Stimulated activated CD4-positive, alpha-beta T cell treated with anti-CD3 and anti-CD28 coated beads, TNF-alpha, amount 100 ng/mL, for 4 hours (primary cell): ENCODE measurements at regions not wholly inside any gene's neighbourhood (a gene's known extent, or its start where the extent isn't known, plus 50 kb on each side); places are given as distances from the start of the nearest gene placed in this dataset.
"Not testable (repeated sequence)": the region's sequence is repeated elsewhere in the genome, so short reads cannot be mapped to it uniquely, and the experiment has no call there.

Source experiments
- DNase-seq, 3 experiments: peaks; one replicate each; pipeline ENCODE4 v3.0.0-alpha.2; 2020; ENCODE audit warnings: low read depth in 3 of 3

DNA sequence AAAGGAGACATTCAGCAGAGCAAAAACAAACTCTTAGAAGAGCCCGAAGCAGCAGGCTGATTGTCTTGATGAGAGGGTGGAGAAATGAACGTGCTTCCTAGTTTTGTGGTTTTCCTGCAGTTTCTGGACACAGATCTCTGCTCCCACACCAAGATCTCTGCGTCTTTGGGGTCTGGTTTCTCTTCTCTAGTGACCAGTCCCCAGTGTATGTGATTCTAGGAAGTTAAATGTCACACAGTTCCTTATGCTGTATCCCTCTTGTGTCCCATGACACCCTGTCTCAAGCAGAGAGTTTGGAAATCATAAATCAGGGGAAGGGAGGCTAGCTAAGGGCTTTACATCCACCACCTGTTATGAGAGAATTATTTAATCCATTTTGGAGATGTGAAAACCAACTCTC, 55.4 kb upstream of the KLF14 start:
- DNase-seq = no peak

GRCh38 chr7:130791746-130792145, 57.7 kb upstream of the KLF14 start:
- no peak for DNase-seq

DNA sequence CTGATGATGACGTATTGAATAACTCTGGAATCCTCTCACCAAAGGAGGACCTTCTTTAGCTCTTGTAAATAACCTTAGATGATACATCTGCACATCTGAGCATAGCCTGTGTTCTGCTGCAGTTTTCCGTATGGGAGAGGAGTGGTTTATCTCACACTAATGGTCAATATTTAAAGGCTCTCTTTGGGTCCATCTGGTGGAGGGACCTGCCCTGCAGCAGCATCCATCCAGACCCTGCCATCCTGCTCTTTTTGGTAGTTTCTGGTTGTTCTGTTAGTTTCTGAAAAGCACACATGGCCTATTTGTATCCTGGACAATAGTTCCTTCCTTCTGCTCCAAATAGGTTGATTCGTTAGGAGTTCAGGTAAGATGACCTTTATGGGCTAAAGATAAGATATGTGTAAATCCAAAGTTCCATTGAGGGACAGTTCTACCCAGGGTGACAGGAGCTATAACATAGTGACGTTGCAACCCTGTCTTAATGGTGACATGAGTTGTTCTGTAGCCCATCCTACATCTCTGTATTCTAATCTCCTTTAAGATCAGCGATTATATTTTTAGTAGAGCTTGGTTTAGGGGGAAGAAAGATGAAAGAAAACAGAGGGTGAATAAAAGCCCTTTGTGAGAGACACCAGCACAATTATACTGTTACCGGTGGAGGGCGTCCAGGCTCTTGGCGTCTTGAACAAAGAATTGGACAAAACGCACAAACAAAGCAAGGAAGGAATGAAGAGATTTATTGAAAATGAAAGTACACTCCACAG, 60.0 kb upstream of the KLF14 start:
- no peak for DNase-seq

DNA sequence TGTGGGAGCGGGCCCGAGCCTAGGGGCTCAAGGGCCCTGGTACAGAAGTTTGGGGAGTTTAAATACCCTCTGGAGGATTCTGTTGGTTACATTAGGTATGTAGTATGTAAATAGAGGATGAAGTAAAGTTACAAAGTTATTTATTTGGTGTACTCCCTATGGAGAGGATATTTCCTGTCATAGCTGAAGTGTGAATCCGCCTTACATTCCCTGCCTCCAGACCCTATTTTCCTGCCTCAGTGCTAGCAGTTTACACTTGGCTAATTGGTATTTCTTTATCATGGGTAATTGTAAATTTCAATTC, 60.6 kb upstream of the KLF14 start:
- no peak for DNase-seq

- not testable (repeated sequence) for DNase-seq
Measured at GRCh38 chr7:130796425-130796824, 62.4 kb upstream of the KLF14 start.

- DNase-seq = no peak
Measured at GRCh38 chr7:130803127-130803526, 69.1 kb upstream of the KLF14 start.

GRCh38 chr7:130804220-130804619, 70.2 kb upstream of the KLF14 start:
- DNase-seq = no peak

DNA sequence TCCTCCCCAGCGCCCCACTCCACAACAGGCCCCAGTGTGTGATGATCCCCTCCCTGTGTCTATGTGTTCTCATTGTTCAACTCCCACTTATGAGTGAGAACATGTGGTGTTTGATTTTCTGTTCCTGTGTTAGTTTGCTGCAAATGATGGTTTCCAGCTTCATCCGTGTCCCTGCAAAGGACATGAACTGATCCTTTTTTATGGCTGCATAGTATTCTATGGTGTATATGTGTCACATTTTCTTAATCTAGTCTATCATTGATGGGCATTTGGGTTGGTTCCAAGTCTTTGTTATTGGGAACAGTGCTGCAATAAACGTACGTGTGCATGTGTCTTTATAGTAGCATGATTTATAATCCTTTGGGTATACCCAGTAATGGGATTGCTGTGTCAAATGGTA, 78.8 kb upstream of the KLF14 start:
- not testable (repeated sequence) for DNase-seq

DNA sequence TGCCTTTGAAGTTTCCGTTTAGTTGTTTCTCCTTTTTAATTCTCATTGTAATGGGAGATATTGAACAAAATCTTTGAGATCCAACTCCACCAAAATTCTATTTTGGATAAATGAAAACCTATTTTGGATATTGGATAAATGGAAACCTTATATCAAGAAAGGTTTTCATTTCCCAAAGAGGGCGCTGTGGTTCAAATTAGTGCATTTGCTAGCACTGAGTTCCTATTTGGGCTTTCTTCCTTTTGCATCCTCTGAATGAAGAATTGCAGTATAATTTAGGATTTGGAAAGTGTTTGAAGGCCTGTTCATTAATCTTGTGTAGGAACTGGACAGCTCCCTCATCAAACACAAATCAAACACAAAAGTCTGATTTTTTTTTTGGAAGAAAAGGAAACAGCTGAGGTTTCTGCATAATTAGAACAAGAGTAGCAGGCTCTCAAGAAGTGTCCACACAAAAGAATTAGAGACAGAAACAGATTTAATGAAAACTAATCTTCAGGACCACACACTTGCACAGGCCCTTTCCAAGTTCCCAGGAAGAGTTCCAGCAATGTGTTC, 80.8 kb upstream of the KLF14 start:
- DNase-seq = no peak

DNA sequence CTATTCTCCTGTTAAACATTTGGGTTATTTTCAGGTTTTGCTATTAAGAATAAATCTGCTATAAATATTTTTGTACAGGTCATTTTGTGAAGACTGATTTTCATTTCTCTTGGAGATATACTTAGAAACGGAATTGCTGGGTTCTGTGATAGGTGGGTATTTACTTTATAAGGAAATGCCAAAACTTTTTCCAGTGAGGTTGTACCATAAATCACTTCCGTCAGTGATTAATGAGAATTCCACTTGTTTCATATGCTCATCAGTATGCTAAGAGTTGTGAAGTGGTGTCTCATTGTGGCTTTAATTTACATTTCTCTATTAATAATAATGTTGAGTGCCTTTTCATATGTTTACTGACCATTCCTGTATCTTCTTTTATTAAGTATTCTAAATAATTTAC, 84.0 kb upstream of the KLF14 start:
- DNase-seq = no peak

GRCh38 chr7:130821864-130822263, 87.9 kb upstream of the KLF14 start:
- DNase-seq = no peak

DNA sequence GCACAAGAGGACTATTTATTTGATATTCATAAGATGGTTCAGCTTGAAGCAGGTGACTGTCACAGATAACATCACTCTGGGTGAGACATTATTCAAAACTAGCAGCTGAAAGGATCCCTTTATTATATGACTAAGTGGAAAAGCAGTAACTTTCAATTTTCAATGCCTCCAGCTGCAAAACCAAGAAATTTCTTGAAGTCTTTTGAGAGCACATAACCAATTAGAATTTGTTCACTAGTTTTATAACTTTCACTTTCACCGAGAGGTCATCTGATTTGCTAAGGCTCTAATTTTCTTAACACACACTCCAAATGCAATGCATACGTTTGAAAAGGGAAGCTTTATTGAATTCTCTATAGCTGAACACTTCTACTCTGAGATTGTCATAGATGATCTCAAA, 88.6 kb upstream of the KLF14 start:
- DNase-seq = no peak

- DNase-seq = no peak
Measured at GRCh38 chr7:130823060-130823459, 89.1 kb upstream of the KLF14 start.

GRCh38 chr7:130825819-130826218, 91.8 kb upstream of the KLF14 start:
- DNase-seq = no peak

GRCh38 chr7:130829415-130829814, 95.4 kb upstream of the KLF14 start:
- no peak for DNase-seq

DNA sequence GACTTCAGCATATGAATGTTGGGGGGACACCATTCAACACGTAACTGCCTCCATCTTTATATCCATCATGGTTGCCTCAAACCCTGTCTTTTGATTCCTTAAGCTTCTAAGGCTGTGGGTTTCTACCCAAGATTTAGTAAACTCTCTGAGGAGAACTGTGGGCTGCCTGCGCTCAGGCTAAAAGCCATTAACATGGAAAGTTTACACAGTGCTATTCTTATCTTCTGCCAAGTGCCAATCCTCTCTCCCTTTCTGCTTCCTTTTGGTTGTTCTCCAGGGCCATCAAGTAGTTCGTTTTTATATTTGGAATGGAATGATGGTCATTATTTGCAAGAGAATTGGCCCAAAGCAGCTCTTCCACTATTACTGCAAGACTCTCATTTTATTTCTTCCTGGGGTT, 97.3 kb upstream of the KLF14 start:
- no peak for DNase-seq

DNA sequence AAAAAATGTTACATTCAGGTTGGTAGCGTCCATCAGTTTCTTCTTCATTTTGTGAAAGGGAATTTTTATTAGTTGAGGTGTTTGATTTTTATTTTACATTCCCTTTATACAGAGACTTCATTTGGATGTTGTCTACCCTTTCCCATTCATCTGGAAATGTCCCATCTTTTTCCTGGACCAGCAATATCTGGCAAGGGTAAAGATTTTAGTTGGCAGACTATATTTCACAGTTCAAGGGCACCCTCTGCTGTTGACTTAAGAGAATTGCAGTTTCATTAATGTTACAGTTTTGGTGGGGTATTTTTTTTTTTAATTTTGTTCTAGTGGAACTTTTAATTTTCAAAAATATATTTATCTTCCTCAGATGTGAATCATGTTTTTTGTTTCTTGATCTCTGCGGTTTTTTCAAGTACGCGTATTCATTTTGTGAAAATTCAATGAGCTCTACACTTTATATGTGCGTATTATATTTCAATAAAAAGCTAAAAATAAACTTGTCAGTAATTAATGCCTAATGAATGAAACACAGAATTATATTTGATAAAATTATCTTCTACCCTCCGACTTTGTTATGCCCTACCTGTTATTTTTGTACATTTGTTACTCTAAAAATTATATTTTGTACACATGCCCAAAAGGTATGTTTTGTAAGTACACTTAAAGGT, 97.9 kb upstream of the KLF14 start:
- DNase-seq = no peak

DNA sequence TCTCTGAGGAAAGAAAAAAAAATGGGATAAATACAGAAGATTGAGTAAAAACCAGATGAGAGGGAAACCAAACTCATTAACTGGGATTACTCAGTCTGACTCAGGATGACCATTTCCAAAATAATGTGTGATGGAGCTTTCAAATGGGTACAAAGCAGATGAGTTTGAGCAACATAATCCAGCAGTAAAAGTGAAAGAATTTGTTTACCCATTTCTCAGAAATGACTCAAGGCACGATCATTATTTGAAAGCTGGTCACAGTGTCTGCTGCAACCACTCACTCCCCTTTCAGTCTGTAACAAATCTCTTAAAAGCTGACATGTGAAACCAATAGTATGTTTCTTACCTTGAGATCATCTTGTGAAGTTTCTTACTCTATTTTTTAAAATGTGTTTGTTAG, 104.7 kb upstream of the KLF14 start:
- DNase-seq = no peak

- DNase-seq = no peak
Measured at GRCh38 chr7:130840599-130840998, 106.6 kb upstream of the KLF14 start.

DNA sequence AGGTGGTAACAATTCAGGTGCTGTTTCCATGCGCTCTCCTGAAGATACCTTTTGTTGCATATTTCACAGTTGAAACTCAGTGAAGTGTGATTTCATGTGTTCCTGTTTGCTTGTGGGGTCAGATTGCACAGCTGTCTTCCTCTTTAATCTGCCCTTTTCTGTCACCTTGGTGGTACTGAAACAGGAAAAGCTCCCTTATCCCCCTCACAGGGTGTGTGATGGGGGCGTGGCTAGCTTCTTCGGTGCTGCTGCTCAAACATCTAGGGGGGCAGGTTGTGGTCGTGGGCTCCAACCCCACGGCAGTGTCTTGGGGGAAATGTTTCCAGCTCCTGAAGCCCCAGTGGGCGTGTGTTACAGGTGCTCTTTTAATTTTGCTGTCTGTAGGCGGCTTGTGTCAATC, 107.4 kb upstream of the KLF14 start:
- no peak for DNase-seq

DNA sequence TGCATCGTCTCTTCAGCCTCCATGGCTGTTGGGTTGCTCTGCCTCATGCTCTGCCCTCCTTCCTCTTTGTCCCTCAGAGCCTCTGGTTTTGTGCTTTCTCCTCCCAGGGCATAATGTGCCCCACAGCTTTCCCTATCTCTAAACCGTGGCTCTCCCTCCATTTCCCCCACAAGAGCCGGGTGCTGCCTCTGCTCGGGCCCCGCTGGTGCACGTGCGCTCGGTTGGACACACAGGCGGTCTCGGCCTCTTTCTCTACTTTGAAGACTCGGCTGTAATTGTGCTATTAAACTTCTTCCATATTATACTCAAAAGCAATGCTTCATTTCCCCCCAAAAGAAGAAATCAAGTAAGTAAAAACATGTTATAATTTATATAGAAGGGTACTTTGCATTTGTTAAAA, 109.7 kb upstream of the KLF14 start:
- DNase-seq = no peak

DNA sequence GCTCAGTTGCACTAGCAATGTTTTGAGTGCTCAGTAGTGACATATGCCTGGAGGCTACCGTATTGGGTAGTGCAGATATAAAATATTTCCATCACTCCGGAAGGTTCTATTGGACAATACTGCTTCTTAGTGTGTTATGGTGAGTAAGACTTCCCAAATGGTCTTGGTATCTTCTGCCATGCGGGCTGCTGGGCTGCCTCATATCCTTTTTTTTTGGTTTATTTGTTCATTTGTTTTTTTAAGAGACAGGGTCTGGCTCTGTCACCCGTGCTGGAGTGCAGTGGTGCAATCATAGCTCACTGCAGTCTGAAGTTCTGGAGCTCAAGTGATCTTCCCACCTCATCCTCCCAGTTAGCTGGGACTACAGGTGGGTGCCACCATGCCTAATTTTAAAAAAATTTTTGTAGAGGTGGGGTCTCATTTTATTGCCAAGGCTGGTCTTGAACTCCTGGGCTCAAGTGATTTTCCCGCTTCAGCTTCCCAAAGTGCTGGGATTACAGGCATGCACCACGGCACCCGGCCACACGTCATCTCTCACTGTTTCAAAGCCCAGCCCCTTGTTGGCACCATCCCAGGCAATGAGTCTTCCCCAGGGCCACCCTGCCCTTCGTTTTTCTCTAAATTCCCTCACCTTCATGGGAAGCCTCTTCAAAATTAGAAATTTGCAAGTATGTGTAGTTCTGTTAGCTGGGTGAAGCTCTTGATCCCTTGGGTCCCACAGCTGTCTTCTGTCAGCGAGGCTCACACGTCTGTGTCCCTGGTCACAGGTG, 111.0 kb upstream of the KLF14 start:
- DNase-seq = no peak

- no peak for DNase-seq
Measured at GRCh38 chr7:130845581-130846085, 111.6 kb upstream of the KLF14 start.
